Large intestine (tissue), 3 donors: ENCODE measurements at regions not wholly inside any gene's neighbourhood (a gene's known extent, or its start where the extent isn't known, plus 50 kb on each side); places are given as distances from the start of the nearest gene placed in this dataset.

Source experiments
- DNase-seq, 2 donors: peaks; one replicate each; pipeline versions ENCODE4 v3.0.0 to v3.0.0-alpha.2; 2013
- H3K27ac ChIP-seq: one replicate; pipeline ENCODE4 v1.5.1; 2013; ENCODE audit warnings: low read length
- H3K27me3 ChIP-seq: 2 replicates; pipeline ENCODE4 v1.6.1; 2013; ENCODE audit warnings: low read length; ENCODE audit not compliant: control insufficient read depth, insufficient read depth
- H3K36me3 ChIP-seq: 2 replicates; pipeline ENCODE4 v1.6.1; 2013; ENCODE audit warnings: low read length; ENCODE audit not compliant: control insufficient read depth, insufficient read depth
- H3K4me1 ChIP-seq: one replicate; pipeline ENCODE4 v1.6.1; 2013; ENCODE audit warnings: low read length; ENCODE audit not compliant: control insufficient read depth, insufficient read depth
- H3K4me3 ChIP-seq: one replicate; pipeline ENCODE4 v1.5.1; 2013; ENCODE audit warnings: low read length
- H3K9me3 ChIP-seq: one replicate; pipeline ENCODE4 v1.6.1; 2013; ENCODE audit warnings: mild to moderate bottlenecking, low read depth, low read length, moderate library complexity; ENCODE audit not compliant: control insufficient read depth
- WGBS: methylation state at CpG from one replicate; pipeline ENCODE4 v1.1.5; 2013; ENCODE audit warnings: low lambda C conversion rate; ENCODE audit not compliant: insufficient coverage; 5-methylcytosine and 5-hydroxymethylcytosine counted together

DNA sequence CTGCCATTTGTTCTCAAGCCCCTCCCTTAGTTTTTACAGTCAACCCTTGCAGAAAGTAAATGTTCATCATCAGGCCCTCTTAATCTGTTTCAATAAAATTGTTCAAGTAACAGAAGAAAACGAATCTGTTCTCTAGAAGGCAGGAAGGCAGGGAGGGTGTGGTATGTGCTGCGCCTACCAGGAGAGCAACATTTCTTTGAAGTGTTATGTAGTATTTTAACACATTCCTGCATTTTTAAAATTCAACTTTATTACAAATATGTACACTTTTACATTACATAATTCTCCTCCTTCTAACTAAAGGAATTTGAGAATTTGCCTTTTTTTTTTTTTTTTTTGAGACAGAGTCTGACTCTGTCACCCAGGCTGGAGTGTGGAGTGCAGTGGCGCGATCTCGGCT is 657.8 kb downstream of the MCTP2 start:
- WGBS = 100% methylated on average over 1 of the region's 5 CpGs
- Histone ChIP-seq H3K27me3 (no peaks in the 10 kb centered on the region), H3K9me3 (no peaks in the 10 kb centered on the region), H3K4me3 (no peak overlapping the region), H3K36me3 (no peaks in the 10 kb centered on the region), H3K4me1 (no peaks in the 10 kb centered on the region), H3K27ac (no peak overlapping the region)
- no peak for DNase-seq

GRCh38 chr15:94893091-94893490 is 661.7 kb downstream of the MCTP2 start:
- no peak overlapping the region for H3K4me3 ChIP-seq
- no peaks in the 10 kb centered on the region for H3K9me3 ChIP-seq
- H3K4me1 ChIP-seq = no peaks in the 10 kb centered on the region
- H3K27ac ChIP-seq = no peak overlapping the region
- no peak for DNase-seq
- H3K27me3 ChIP-seq = no peaks in the 10 kb centered on the region
- H3K36me3 ChIP-seq = no peaks in the 10 kb centered on the region

GRCh38 chr15:94894056-94894455 is 662.7 kb downstream of the MCTP2 start:
- H3K27me3 ChIP-seq = no peaks in the 10 kb centered on the region
- H3K4me1 ChIP-seq = no peaks in the 10 kb centered on the region
- H3K9me3 ChIP-seq = no peaks in the 10 kb centered on the region
- 81% methylated on average over 3 of the region's 3 CpGs for WGBS
- no peak overlapping the region for H3K27ac ChIP-seq
- no peak overlapping the region for H3K4me3 ChIP-seq
- H3K36me3 ChIP-seq = no peaks in the 10 kb centered on the region
- DNase-seq = no peak

DNA sequence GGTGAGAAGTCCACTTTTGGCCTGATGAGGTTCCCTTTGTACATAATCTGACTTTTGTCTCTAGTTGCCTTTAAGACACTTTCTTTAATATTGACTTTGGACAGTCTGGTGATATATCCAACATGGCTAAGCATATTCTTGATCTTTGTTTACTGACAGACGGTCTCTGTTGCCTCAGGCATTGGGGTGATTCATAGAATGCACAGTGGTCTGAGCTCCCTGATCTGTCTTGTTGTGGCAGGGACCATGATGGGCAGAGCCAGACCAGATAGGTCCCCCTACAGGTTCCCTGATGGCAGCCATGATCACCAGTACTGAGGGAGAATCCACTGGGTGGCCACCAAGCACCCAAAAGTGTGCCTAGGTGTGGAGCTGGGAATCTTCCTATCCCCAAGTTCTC is 678.1 kb downstream of the MCTP2 start:
- Histone ChIP-seq H3K36me3 (no peaks in the 10 kb centered on the region), H3K4me3 (no peak overlapping the region), H3K4me1 (no peaks in the 10 kb centered on the region), H3K27ac (no peak overlapping the region), H3K27me3 (no peaks in the 10 kb centered on the region), H3K9me3 (no peaks in the 10 kb centered on the region)
- no CpG with 5 or more reads among the region's 1 CpG for WGBS
- DNase-seq = no peak

GRCh38 chr15:94910166-94910565 is 678.8 kb downstream of the MCTP2 start:
- H3K9me3 ChIP-seq = no peaks in the 10 kb centered on the region
- no peak for DNase-seq
- H3K27ac ChIP-seq = no peak overlapping the region
- no peak overlapping the region for H3K4me3 ChIP-seq
- no peaks in the 10 kb centered on the region for H3K36me3 ChIP-seq
- no peaks in the 10 kb centered on the region for H3K4me1 ChIP-seq
- H3K27me3 ChIP-seq = no peaks in the 10 kb centered on the region

- WGBS = 60% methylated on average over 1 of the region's 3 CpGs
- no peaks in the 10 kb centered on the region for H3K9me3 ChIP-seq
- DNase-seq = no peak
- H3K4me1 ChIP-seq = no peaks in the 10 kb centered on the region
- H3K4me3 ChIP-seq = no peak overlapping the region
- no peaks in the 10 kb centered on the region for H3K27me3 ChIP-seq
- H3K27ac ChIP-seq = no peak overlapping the region
- no peaks in the 10 kb centered on the region for H3K36me3 ChIP-seq
These were observed 681.4 kb downstream of the MCTP2 start for GRCh38 chr15:94912760-94913159.

- Histone ChIP-seq H3K27me3 (no peaks in the 10 kb centered on the region), H3K27ac (no peak overlapping the region), H3K4me3 (no peak overlapping the region), H3K36me3 (no peaks in the 10 kb centered on the region), H3K9me3 (no peaks in the 10 kb centered on the region), H3K4me1 (no peaks in the 10 kb centered on the region)
- no peak for DNase-seq
- WGBS = no CpG with 5 or more reads among the region's 5 CpGs
These were observed 685.7 kb downstream of the MCTP2 start for GRCh38 chr15:94917068-94917467.

- H3K4me3 ChIP-seq = no peak overlapping the region
- no peaks in the 10 kb centered on the region for H3K27me3 ChIP-seq
- H3K4me1 ChIP-seq = no peaks in the 10 kb centered on the region
- no peak for DNase-seq
- H3K9me3 ChIP-seq = no peaks in the 10 kb centered on the region
- no peak overlapping the region for H3K27ac ChIP-seq
- WGBS = no CpG with 5 or more reads among the region's 6 CpGs
- H3K36me3 ChIP-seq = no peaks in the 10 kb centered on the region
These were observed 690.6 kb downstream of the MCTP2 start for GRCh38 chr15:94921936-94922335.

DNA sequence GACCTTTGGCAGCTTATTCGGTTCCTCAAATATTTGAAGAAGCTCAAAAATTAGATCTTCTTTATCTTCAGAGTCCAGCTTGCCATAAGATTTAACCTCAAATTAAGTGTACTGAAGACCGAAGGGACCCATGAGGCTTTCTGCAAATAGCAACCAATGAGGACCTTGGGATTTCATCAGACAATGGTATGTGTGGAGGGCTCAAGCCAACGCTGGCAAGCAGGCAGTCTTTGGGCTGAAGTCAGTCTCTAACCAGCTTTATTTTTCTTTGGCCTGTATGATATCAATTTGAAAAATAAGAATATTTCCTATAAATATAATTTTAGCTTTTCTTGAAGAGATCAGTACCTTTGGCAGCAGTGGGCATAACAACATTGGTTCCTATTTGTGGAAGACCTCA is 692.7 kb downstream of the MCTP2 start:
- no peak for DNase-seq
- no peaks in the 10 kb centered on the region for H3K9me3 ChIP-seq
- H3K4me1 ChIP-seq = no peaks in the 10 kb centered on the region
- no peak overlapping the region for H3K27ac ChIP-seq
- no peaks in the 10 kb centered on the region for H3K27me3 ChIP-seq
- H3K36me3 ChIP-seq = no peaks in the 10 kb centered on the region
- WGBS = 38% methylated on average over 1 of the region's 3 CpGs
- H3K4me3 ChIP-seq = no peak overlapping the region

GRCh38 chr15:94924971-94925598 is 693.7 kb downstream of the MCTP2 start:
- Histone ChIP-seq H3K36me3 (no peaks in the 10 kb centered on the region), H3K4me1 (no peaks in the 10 kb centered on the region), H3K9me3 (no peaks in the 10 kb centered on the region), H3K4me3 (no peak overlapping the region), H3K27me3 (no peaks in the 10 kb centered on the region), H3K27ac (no peak overlapping the region)
- DNase-seq = no peak
- WGBS = 83% methylated on average over 1 of the region's 9 CpGs

DNA sequence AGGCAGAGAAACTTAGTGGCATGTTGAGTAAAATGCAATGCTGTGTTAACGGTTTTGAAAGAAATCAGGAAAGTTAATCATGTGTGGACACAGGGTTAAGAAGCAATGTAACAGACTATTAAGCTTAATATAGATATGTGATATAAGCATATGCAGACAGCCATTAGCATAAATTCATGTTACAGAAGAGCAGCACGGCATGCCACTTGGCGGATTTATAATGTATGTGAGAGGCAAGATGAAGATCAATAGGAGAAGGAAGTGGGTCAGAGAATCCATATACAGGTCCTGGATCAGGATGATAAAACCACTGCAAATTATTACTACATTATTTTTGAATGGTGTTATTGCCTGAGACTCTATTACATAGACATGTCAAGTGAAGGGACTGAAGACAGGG is 694.3 kb downstream of the MCTP2 start:
- DNase-seq = no peak
- Histone ChIP-seq H3K27me3 (no peaks in the 10 kb centered on the region), H3K36me3 (no peaks in the 10 kb centered on the region), H3K27ac (no peak overlapping the region), H3K9me3 (no peaks in the 10 kb centered on the region), H3K4me1 (no peaks in the 10 kb centered on the region), H3K4me3 (no peak overlapping the region)
- 93% methylated on average over 2 of the region's 3 CpGs for WGBS
